NCI-H82 treated with DMSO at 0.1 percent for 48 hours (cell line): ENCODE measurements at regions not wholly inside any gene's neighbourhood (a gene's known extent, or its start where the extent isn't known, plus 50 kb on each side); places are given as distances from the start of the nearest gene placed in this dataset.
"Not testable (repeated sequence)": the region's sequence is repeated elsewhere in the genome, so short reads cannot be mapped to it uniquely, and the experiment has no call there.

ENCODE experiments used
- DNase-seq: peaks from one replicate; lab custom pipeline; 2025; ENCODE audit not compliant: unreplicated experiment; lab: John Stamatoyannopoulos, UW

DNA sequence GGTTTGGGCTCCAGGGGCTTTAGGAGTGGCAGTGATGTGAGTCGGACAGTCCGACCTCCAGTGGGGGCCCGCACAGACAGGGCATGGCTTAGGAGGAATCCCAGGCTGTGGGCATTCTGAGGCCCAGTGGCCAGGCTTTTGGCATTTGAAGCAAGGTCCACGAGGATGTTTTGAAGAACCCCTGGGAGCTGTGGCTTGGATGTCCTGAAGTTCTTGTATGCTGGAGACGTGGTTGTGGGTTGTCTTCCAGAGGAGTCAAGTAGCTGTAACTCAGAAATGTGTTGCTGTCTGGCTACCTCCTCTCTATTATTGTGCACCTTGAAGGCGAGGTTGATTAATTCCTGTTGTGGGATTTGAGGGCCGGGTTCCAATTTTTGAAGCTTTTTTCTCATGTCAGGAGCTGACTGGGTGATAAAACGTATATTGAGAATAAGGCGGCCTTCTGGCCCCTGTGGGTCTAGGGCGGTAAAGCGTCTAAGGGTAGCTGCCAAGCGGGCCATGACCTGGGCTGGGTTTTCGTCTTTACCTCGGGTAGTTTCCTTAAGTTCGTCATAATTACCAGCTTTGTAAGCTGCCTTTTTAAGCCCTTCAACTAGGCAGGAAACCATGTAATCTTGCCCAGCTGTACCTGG, 67.3 kb upstream of the EZR start:
- peak; percentile 67 for DNase-seq

DNA sequence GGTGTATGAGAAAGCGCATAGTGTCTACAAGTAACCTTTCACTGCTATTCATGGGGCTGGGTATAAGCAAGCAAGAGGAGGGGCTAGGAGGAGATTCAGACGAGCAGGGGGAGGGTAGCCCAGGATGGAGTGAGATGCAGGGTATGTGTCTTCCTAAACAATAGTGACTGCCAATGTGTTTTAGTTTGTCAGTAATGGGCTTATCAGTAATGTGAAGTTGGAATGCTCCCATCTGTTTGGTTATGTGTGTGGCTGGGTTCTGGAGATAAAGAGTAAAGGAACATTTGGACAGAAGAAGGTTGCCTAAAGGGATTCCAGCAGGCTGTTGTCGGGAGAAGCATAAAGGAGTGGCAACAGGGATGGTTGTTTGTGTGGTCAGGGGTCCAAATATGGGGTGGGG, 62.7 kb upstream of the EZR start:
- DNase-seq: peak; percentile 65

DNA sequence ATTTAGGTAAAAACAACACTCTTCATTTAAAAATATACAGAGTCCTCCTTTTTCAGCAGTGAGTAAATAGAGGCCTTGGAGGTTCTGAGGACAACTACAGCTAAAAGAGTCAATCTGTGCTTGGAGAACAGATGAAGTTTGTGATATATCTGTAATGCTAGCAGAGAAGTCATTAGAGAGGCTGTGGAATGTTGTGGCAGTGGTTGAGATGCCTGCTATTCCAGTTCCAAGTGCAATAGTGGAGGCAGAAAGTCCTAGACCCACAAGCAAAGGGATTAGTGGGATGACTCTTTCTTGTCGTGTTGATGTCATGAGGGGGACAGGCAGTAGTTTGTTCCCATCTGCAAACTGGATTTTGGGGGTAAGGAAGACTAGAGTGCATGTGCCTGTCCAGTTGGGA, 62.1 kb upstream of the EZR start:
- not testable (repeated sequence) for DNase-seq

DNA sequence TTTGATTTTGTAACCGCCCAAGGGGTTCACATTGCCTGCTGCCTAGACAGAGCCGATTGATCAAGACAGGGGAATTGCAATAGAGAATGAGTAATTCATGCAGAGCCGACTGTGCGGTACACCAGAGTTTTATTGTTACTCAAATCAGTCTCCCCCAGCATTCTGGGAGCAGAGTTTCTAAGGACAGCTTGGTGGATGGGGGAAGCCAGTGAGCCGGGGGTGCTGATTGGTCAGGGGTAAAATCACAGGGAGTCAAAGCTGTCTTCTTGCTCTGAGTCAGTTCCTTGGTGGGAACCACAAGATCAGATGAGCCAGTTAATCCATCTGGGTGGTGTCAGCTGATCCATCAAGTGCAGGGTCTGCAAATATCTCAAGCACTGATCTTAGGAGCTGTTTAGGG, 60.0 kb upstream of the EZR start:
- no peak for DNase-seq

DNA sequence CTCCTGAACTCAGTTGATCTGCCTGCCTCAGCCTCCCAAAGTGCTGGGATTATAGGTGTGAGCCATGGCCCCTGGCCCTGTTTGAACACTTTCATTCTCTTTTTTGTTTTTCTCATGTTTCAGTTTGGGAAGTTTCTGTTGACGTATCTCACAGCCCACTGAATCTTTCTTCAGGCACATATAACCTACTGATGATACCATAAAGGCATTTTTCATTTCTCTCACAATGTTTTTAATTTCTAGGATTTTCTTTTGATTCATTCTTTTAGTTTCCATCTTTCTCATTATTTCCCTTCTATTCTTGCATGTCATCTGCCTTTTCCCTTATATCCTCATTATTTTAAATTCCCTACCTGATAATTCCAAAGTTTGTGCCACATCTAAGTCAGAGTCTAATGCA, 58.5 kb upstream of the EZR start:
- no peak for DNase-seq

DNA sequence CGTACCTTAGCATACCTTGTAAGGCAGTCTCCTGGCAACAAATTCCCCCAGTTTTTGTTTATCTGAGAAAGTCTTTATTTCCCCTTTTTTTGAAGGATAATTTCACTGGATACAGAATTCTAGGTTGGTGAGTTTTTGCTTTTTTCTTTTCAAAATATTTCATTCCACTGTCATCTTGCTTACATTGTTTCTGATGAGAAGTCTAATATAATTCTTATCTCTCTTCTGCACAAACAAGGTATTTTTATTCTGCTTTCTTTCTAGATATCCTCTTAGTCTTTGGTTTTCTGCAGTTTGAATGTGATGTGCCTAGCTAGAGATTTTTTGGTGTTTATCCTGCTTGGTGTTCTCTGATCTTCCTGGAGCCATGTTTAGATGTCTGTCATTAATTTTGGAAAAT, 57.7 kb upstream of the EZR start:
- DNase-seq: no peak

DNA sequence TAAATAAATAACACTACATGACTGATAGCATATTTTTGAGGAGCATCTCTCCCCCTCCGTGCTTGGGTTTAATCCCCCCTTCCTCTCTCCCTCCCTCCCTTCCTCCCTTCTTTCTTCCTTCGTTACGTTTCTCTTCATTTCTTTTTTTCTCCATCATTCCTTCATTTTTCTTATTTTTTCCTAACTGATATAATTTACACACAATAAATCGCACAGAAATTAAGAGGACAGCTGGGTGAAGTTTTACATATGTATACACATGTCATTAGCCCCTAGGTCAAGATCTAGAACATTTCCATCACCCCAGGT, 51.4 kb upstream of the EZR start:
- DNase-seq: no peak

DNA sequence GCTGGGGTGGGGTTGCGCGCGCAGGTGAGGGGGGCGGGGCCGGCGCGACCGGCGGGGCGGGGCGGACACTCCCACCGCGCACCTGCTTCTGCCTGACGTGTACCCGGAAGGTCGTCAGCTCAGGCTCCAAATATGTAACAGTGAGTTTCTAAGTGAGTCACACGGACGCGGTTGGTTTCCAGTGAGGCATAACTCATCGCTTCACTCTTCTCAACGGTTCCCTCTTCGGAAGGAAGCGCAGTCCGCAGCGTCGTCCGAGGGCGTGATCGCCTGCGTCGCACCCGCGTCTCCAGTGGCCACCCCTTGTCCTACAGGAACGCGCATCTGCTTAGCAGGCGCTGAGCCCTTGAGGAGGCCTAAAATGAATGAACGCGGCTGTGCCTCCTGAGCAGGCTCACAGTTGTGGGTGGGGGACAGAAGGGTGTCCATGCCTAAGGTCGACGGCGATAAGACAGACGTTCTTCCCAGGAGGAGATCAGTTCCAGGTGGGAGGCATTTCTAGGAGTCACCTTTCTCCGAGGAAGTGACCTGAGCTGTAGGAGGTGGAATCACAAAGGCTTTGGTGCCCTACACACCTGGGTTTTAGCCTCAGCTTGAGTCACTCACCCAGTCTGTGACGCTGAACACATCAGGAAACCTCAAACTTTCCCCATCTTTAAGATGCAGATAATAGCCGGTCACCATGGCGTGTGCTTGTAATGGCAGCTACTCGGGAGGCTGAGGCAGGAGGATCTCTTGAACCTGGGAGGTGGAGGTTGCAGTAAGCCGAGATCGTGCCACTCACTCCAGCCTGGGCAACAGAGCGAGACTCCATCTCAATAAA, 50.9 kb upstream of the EZR start:
- peak; percentile 73 for DNase-seq

DNA sequence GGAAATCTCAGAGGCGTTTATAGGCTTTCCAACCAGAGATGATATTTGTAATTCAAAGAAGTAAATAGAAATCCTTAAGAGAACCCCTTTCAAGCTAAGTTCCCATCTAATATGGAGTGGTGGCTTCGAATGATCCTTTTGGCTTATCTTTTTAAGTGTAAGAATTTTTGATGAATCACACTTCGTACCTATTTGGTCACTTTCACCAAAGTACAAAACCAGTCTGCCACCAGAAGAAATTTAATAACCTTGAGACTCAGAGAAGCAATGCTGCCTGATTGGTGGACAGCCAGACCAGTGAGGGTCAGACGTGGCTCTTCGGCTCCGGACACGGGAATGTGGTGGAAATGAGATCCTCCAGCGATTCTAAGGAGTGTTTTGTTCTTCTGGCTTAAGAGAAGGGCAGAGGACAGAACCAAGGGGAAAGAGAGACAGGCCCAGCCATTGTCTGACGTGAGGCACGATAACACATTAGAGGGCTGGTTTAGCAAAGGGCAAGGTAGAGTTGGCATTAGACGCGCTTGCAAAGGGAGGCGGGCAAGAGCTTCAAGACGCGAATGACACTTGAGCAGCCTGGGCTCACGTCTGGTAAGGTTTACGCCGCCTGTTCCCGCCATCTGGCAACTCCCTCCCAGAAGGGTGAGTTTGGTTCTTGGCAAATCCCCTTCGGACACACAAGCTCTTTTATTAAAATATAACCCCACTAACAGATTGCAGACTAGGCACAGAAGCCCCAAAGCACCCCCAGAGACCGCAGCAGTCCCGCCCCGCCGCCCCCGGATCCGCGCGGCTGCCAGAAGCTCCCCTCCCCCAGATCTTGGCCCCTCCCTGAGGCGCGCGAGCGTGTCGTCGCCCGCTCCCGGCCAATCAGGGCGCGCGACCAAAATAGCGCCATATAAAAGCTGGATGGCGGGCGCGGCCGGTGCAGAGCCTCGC, 50.0 kb upstream of the EZR start:
- peak; percentile 89 for DNase-seq
